ENCODE measurements at regions not wholly inside any gene's neighbourhood (a gene's known extent, or its start where the extent isn't known, plus 50 kb on each side); places are given as distances from the start of the nearest gene placed in this dataset.

DNA sequence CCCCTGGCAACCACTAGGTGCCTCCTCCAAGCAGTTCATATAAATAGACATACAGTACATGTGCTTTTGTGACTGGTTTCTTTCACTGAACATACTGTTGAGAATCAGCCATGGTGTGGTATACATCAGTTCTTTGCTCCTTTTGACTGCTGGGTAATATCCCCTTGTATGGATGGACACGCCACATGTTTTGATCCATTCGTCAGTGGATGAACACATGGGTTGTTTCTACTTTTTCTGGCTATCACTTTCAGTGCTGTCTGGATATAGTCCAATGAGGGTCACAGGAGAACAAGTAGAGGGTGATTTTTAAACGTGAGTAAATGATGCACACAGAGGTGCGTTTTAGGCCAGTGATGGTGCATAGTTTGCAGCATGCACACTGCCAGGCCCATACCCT lies 183.9 kb downstream of the FOXA2 start:
- TF ChIP-seq POLR2A (IDR thresholded peaks at IDR 0.05) (no peak), POLR2AphosphoS5 (IDR thresholded peaks at IDR 0.05) (no peak), EP300 (IDR thresholded peaks at IDR 0.05) (no peak)
- TF ChIP-seq, protein P1, sequence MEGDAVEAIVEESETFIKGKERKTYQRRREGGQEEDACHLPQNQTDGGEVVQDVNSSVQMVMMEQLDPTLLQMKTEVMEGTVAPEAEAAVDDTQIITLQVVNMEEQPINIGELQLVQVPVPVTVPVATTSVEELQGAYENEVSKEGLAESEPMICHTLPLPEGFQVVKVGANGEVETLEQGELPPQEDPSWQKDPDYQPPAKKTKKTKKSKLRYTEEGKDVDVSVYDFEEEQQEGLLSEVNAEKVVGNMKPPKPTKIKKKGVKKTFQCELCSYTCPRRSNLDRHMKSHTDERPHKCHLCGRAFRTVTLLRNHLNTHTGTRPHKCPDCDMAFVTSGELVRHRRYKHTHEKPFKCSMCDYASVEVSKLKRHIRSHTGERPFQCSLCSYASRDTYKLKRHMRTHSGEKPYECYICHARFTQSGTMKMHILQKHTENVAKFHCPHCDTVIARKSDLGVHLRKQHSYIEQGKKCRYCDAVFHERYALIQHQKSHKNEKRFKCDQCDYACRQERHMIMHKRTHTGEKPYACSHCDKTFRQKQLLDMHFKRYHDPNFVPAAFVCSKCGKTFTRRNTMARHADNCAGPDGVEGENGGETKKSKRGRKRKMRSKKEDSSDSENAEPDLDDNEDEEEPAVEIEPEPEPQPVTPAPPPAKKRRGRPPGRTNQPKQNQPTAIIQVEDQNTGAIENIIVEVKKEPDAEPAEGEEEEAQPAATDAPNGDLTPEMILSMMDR (IDR thresholded peaks at IDR 0.05), result no peak

All from upper lobe of left lung (tissue), 4 donors.